HuH-7 (cell line): ENCODE measurements at regions not wholly inside any gene's neighbourhood (a gene's known extent, or its start where the extent isn't known, plus 50 kb on each side); places are given as distances from the start of the nearest gene placed in this dataset.

Source experiments
- DNase-seq: peaks from one replicate; pipeline ENCODE4 v3.0.0; 2011; ENCODE audit warnings: low spot score

DNA sequence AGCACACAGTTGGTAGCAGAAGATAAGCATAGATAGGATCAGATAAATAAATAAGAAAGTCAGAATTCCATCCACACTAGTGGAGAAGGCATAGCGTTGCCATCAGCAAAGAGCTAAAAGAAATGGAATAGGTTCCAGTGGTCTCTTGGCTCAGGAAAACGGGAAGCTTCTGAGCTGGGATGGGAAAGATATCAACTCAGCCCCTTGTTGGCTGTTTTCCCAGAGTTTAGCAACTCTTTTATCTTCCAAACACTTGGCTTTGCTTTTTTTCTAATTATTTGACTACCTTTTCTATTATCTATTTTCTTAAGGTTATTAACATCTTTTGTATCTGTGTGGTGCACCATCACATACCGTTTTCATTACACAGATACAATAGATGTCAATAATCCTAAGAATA lies 445.7 kb upstream of the TRPC7 start:
- DNase-seq = no peak

DNA sequence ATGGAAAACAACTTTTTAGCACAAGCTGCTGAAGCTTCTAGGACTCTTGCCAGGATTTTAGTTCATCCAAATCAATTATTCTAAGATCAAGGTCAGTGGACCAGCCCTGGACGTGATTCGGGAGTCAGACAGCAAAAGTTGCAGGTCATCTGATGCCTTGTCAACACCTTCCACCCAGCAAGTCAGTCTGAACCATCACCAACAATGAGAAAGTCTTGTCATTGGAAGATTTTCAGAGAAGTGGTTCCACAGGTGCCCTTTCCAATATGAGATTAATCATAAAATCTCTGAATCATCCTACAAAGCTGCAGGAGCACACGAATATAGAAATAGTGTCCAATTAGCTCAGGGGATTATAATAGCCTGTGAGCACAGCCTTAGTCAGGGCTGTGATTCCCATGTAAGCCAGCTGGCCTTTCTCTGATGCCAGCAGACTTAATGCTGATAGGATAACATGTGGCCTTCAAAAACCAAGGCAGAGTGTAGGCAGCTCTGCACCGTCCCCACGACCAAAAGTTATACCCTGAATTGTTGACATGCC lies 445.0 kb upstream of the TRPC7 start:
- no peak for DNase-seq

DNA sequence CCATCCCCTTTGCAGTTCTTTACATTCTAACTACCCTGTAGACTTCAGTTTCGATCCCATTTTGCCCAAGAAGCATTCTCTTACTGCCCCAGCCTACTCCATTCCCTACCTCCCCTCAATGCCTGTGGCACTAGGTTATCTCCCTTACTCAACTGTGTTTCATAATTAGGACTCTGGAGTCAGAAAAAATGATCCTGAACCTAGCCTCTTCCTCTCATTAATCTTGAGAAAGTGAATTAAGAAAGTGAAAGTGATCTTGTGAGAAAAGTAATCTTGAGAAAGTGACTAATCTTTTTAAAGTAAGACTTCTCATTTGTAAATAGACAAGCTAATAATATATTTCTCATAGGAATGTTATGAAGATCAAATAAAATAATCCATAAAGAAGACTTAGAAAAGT lies 444.0 kb upstream of the TRPC7 start:
- DNase-seq = no peak

DNA sequence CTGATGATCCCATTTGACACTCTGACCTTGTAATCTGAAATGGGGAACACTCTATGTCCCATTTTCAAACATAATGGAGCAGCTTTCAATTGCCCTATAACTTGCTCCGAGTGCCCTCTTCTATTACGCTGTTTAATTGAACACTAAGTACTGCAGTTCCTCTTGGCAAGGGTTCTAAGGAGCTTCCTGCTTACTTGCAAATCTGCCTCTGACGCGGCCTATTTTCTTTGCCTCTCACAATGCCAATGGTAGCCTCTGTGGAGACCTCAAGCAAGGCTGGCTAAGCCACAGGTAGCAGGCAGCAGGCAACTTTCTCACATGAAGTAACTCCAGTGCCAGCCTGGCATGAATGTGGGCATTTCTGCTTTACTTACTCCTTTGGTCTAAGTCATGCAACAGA lies 443.4 kb upstream of the TRPC7 start:
- no peak for DNase-seq

DNA sequence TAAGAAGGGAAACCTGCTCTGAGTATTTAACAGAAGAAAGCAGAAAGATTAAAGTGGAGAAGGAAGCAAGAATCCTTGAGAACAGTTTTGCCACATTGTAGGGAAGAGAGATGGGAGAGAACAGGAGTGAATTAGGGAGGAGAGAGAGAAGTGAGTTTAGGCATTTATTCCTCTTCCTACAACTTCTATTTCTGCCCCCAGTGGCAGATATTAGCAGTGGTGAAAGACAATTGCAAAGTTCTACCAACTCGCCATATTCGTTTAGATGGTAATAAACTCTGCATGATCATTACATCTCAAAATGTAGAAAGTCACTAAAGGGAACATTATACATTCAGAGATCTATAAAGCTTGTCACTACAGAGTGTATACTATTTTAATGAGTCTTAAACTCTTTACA lies 440.1 kb upstream of the TRPC7 start:
- no peak for DNase-seq

DNA sequence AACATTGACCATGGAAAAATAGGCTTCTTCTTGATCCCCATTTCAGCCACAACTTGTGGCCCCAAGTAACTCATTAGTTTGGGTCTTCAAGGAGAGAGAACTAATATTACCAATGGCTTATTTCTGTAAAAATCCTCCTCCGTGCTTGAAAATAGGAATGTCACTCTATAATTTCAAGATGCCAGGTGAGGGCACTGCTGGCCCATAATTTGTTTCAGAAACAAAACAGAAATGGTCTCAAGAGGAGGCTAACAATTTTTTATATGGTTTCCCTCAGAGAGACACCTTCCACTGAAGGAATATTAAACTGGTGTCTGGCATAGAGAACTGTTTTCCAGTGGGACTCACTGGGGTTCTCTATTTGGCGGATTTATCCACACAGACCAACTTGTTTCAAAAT lies 437.0 kb upstream of the TRPC7 start:
- no peak for DNase-seq

DNA sequence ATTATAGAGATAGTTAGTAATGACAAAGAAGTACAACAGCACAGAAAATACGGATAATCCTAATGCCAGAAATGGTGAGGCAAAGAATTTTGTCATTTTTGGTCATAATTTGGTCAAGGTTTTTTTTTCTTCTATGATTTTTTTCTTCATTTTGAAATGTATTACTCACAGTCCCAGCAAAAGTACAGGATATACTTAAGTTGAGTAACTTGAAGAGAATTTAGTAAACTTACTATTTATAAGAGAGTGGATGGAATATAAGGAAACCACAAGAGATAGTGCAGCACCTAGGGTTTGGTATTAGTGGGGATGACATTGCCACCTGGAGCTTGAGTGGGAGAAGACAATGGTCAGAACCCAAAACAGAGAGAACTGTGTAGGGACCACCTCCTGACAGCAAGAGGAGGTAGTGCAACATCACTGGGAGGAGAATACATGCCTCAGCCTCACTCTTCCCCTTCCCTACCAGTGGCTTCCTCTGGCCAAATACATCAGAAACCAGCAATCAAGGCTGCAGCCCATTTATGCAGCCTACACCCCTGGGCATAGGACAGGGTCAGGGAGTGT lies 434.5 kb upstream of the TRPC7 start:
- DNase-seq = no peak

DNA sequence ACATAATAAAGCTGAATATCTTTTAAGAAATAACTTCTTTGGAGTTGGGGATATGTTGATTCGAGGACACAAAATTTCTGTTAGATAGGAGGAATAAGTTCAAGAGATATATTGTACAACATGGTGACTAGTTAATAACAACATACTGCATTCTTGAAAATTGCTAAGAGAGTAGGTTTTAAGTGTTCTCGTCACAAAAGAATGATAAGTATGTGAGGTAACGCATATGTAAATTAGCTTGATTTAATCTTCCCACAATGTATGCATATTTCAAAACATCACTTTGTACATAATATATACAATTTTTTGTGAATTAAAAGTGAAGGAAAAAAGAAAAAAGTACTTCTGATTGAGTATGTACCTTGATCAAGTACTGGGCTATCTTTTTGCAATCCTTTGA lies 428.0 kb upstream of the TRPC7 start:
- no peak for DNase-seq

DNA sequence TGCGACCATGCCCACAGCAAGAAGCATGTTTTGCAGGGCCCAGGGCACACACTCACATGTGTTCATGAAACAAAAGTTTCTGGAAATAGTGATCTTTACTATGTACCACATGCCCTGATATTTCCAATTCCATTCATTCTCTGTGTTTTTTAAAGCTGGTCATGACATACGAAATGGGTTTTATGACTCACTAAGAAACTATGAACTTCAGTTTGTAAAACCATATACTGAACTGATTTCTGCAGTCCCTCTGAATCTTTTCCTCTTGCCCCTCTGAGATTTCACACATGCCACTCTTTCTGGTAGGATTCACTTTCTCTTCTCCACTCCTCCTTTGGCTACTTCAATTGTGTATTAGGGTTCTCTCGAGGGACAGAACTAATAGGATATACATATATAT lies 416.1 kb upstream of the TRPC7 start:
- no peak for DNase-seq

DNA sequence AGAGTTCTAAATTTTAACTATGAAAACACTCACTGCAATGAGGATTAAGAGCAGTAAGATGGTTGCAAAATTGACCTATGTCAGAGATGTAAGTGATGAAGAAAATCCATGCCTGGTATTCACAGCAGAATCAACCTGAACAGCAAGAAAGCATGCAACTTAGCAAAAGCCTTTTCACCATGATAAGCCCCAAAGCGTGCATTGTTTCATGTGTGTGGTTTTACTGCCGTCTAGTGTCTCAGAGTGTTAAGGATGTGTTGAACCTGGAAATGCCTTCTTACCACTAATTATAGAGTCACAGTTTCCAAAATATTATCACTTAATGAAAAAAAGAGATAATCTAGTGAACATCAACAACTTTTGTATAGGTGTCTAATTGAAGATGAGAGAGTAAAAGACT lies 415.2 kb upstream of the TRPC7 start:
- DNase-seq = no peak

DNA sequence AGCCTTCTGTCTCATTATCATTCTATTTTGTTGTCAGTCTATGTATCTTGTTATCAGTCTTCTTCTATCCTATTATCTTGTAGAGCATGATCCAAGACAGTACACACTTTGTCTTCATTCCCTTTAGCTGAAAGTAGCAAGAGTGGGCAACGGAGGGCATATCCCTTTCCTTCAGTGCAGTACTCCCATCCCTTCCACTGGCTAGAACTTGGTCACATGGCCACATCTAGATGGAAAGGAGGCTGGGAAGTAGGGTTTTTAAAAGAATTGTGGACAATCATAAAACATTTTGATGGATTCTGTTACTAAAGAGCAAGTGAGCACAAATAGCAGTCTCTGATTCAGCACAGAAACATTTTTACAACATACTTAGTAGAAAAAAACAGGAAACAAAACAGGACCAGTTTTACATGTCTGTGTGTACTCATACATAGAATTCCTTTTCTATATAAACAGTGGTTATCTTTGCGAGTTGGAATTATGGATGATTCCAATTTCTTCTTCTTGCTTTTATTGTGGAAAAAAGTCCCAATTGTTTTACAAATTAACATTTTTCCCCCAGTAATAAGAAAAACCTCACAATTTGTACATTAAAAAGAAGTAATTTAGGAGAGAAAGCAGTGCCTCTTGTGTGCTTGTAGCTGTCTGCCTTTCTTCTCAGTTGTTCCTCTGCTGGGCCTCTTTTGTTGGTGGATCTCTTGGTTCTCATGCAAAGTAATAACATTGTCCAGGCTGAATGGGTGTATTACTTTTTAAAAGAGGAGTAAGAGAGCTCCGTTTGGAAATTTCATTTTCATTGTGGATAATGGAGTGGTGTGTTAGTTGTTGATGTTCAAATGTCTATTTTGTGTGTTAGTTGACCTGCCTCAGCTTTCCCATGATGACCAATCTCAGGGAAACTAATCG lies 410.9 kb upstream of the TRPC7 start:
- DNase-seq = no peak

DNA sequence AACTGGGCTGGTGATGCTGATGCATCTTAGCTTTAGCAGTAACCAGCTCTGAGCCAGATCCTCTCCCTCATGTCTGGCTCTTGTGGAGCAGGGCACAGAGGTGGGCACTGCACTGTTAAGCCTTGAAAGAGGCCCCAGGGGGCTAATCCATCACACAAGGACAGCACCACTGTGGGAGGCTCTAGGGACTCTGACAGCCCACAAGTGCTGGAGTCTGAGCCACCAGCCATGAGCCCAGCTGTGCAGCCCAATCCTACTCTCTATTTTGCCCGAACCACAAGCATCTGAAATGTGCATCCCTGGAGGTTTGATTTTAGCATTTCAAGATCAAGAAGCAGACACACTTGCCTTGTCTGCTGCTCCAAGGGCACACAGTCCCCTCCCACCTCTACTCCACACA lies 407.1 kb upstream of the TRPC7 start:
- DNase-seq = no peak

DNA sequence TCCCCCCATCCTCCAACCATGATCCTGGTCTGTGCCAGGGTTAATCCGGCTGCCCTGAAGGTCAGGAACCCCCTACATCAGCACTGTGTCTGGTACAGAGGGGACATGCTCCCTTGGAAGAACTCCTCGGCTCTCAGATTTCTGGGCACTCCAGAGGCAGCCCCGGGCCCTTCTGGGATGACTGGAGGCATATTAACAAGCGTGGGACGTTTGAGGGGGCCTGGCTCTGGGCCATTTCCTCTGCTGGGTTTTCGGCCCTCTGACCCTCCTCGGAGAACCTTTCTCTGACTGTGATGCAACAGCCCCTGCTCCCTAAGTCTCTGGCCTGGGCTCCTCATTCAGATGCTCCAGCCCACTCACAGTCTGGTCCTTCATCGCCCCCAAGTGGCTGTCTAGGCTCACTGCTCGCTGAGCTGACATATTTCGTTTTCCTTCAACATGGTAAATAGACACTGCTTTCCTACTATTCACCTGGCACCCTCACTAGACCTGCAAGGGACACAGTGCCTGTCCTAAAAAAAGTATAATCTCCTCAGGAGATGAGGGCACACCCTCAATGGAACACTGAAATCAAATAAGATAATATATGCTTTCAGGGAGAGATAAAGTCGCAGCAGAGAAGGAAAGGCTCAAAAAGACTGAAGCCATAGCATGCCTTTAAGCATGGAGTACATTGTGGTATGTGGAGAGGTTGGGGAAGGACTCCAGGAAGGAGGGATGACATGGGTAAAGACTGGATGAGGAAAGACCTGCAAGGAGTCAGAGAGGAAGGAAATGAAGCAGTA lies 404.7 kb upstream of the TRPC7 start:
- peak; percentile 69 for DNase-seq

DNA sequence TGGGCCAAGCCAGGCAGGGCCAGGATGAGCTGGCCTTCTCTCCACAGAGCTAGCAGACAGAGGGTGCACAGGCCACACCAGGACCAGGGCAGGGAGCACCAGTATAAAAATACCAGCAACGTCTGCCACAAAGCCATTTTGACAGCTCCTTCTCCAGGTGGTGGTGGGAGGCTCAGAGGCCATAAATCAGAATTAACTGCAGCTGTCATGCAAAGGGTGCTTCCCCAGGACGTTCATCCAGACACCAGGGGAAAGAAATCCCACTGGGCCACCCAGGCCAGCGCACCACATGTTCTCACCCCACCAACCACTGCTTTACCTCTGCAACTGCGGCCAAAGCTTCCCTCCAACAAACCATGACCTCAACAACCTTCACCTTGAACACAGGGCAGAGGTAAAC lies 403.7 kb upstream of the TRPC7 start:
- DNase-seq = no peak

DNA sequence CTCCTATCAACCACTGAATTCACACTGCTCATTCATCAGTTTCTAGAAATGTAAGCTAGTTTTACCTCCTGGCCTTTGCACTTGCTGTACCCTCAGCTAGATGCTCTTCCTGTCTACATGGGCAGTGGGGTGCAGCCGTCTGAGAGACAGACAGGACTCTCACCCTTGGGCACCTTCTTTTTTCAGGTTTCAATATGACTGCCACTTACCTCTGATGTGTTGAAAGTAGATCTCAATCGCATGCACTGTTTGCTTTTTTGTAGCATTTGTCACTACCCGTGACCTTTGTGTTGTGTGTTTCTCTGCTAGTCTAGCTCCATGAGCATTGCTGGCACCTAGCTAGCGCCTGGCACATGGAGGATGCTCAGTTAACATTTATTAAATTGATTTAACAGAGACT lies 403.1 kb upstream of the TRPC7 start:
- no peak for DNase-seq

DNA sequence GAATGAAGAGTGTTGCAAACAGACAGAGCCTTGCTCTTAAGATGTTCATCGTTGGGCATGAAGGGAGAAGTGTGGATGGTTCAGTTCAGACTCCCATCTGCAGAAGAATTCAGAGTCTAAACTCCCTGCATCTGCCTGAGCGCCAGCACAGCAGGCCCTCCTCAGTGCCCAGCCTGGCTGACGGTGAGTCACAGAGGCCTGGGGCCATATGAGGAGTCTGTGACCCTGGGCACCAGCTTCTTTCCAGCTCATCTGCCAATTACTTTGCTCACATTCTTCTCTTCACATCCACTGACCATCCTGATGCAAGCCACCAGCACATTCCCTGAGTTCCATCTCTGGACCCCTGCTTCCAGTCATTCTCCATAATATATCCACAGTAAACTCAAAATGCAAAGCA lies 401.1 kb upstream of the TRPC7 start:
- no peak for DNase-seq

DNA sequence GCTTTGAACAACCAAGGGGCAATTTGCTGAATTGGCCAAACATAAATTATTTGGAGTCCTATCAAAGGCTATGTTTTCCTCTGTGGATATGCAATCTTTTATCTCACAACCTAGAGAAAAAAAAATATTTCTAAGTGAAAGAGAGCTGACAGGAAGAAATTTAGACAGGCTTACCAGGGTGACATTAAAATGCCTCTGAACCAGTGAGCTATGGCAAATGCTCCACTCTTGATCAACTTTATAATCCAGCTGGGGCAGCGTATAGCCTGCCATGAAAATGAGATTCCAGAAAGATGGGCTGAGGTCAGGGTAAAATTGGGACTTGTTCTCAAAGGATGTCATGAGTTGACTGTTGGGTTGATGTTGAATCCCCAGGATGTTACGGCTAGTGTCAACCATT lies 399.3 kb upstream of the TRPC7 start:
- no peak for DNase-seq

DNA sequence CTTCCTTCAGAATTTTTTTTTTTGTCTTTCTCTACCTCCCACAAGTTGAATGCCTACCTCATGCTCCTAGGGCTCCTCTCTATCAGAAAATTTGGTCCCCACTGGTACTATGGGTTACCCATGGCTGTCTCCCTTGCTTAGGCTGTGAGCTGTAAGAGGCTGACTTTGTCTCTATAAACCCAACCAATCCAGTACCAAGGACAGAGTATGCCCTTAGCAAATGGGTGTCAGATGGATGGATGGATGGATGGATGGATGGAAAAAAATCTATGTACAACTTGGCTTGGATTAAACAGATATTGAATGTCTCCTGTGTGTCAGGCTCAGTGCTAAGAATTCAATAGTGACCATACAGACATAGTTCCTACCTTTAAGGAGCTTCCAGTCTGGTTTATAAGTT lies 398.2 kb upstream of the TRPC7 start:
- DNase-seq = no peak

DNA sequence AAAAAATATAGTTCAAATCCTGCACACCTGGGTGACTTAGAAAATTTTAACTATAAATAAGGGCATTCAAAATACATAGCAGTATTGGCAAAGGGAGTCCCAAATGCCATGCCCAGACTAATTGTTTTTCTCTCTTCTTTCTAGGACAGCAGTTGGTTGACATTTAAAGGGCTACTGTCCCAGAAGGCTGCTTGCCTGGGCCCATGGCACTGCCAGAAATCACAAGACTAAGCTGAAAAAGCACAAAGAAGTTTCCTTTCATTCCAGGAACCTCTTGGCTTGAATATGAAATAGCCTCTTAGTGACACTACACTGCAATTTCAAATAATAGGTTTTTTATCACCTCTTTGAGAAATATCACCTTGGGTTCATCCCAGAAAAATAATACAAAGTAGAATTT lies 388.9 kb upstream of the TRPC7 start:
- DNase-seq = no peak

DNA sequence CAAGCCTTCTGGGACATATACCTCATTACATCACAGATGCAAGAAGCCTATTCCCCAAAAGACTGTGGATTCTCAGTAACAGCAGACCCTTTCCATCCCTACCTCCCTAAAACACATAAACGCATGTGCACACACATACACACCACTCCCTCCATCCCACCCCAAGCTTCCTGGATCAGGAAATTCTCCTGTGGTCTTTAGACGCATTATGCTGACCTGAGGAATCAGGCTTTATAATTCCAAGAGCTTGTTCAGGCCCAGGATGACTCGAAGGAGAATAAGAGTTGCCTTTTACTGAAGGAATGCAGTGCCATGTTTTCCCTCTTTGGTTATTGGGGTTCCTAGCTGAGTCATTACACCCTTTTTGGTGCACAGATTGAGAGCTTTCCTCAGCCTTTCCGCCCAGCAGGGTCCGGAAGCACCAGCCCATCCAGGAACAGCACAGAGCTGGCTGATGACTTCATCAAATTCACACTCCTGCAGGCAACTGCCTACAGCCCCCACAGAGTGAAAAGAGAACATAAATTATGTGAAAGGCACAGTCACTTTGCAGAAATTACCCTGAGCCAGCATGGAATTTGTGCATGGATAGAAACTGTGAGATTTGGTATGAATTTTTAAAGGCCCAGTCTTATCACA lies 385.0 kb upstream of the TRPC7 start:
- DNase-seq = no peak

DNA sequence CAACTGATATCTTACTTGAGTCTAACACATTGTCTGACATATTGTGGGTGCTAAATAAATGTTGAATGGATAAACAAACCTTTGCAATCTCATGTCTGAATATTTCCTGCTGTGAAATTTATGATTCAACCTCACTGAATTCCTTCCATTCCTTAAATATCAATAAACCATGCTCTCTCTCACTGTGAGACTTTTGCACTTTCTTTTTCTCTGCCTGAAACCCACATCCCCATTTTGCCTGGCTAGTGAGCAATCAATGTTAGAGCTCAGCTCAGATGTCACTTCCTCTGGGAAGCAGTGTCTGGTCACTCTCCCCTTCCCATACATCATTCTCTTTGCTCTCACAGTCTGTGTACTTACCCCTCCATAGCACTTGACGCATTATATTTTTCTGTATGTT lies 383.7 kb upstream of the TRPC7 start:
- no peak for DNase-seq

DNA sequence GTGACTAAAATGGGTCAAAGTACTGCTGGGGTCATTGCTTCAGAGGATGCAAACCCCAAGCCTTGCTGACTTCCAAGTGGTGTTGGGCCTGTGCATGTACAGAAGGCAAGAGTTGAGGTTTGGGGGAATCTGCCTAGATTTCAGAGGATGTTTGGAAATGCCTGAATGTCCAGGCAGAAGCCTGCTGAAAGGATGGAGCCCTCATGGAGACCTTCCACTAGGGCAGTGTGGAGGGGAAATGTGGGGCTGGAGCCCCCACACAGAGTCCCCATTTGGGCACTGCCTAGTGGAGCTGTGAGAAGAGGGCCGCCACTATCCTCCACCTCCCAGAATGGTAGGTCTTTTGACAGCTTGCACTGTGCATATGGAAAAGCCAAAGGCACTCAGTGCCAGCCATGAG lies 377.7 kb upstream of the TRPC7 start:
- DNase-seq = no peak
